ENCODE measurements at regions not wholly inside any gene's neighbourhood (a gene's known extent, or its start where the extent isn't known, plus 50 kb on each side); places are given as distances from the start of the nearest gene placed in this dataset.

DNA sequence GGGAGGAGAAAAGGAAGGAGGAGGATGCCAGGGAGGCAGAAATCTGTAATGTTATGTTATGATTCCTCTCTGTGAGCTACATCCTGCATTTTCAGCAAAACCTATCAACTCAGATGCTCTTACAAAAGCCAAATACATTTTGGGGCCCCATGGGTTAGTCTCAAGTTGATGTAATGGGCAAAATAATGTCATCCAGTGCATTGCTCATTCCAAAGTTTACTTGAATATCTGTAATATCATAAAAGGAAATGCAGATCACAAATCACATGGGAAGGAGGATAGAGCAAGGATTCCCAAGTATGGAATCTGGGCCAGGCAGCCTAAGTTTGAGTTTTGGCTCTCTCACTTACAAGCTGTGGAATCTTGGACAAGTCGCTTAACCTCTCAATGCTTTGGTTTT, 74.9 kb upstream of the SOD3 start:
- DNase-seq, result no peak

GRCh38 chr4:24720979-24721378, 74.4 kb upstream of the SOD3 start:
- DNase-seq, result no peak

GRCh38 chr4:24722026-24722568, 73.3 kb upstream of the SOD3 start:
- no peak for DNase-seq

- DNase-seq, result no peak
Observed at GRCh38 chr4:24727390-24728224, 67.8 kb upstream of the SOD3 start.

- no peak for DNase-seq
Observed at GRCh38 chr4:24729119-24729730, 66.1 kb upstream of the SOD3 start.

DNA sequence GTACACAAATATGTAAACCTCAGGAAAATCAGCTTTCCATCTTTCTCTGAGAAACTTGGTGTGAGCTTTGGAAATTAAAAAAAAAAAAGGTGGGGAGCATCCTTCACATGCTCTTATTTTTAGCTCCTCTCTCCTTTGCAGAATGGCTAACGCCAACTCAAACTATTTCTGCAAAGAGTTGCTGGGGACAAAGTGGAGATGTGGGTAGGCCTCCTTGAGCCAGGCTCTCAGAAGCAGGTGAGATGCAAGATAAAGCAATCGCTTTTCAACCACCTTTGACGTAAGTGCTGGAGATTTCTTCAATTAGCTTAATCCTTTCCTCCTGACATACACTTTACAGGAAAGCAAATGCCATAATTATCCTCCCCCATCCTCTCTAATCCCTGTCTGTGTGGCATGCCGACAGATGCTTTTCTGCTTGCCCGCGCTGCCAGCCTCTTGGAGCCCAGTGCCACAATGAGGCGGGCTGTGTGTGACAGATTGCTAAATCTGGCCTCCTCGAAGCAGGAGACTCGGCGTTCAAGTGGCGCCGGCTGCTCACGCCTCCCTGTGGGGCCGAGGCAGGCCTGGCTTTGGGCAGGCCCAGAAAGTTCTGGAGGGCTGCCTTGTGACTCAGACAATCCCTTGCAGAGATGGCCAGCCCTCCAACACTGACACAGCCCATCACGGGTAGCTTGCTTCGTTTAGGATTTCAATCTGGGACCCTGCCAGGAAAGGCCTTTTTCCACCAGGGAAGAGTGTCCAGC, 64.9 kb upstream of the SOD3 start:
- peak; percentile 90 for DNase-seq

DNA sequence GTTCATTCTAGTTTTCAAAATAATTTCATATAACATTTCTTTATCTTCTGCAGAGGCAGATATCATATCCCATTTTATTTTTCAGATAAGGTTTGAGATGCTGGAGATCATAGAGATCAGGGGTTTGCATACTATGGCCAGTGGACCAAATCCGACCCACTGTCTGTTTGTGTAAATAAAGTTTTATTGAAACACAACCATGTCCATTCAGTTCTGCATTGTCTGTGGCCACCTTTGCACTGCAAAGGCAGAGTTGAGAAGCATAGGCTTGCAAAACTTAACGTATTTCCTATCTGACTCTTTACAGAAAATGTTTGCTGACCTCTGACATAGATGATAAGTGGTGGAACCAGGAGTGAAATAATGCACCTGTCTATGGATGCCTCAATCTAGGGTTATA, 63.9 kb upstream of the SOD3 start:
- DNase-seq, result no peak

DNA sequence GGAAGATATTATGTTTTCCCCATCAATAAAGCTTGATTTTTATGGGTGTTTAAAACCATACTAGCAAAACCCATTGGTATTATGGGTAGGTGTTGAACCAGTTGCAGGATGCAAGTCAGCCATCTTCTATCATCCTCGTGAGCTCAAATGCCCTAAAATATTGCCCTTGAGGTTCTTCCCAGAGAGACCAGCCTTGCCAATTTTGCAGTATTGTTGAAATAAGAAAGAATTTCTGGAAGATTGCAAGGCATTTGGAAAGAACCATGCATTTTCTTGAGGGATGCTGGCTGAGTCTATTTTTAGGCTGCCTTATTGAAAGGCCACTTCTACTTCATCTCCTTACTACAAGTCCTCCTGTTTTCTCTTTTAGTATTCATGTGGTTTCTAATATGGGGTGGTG, 60.9 kb upstream of the SOD3 start:
- no peak for DNase-seq

GRCh38 chr4:24736066-24736465, 59.3 kb upstream of the SOD3 start:
- DNase-seq, result peak; percentile 79

DNA sequence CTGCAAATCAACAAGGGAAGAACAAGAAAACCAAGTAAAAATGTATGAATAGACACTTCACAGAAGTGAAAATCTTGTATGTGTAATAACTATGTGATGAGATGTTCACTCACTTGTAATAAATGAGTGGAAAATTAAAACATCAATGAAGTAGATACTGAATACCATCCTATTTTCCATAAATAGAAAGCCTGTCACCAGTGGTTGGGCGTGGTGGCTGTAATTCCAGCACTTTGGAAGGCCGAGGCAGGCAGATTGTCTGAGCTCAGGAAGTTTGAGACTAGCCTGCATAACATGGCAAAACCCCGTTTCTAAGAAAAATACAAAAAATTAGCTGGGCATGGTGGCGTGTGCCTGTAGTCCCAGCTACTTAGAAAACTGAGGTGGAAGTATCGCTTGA, 53.5 kb upstream of the SOD3 start:
- no peak for DNase-seq

DNA sequence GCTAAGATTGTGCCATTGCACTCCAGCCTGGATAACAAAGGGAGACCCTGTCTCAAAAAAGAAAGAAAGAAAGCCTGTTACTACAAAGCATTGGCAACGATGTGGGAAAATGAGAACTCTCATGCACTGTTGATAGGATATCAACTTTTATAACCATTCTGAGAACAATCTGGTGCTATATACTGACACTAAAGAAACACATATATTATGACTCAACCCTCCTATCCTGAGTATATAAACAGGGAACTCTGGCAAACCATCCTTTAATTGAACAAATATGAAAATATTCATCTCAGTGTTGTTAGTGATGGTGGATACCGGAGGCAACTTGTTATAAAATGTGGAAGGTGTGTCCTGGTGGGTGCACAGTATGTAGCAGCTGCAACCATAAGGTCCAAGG, 53.0 kb upstream of the SOD3 start:
- no peak for DNase-seq

GRCh38 chr4:24742773-24743172, 52.6 kb upstream of the SOD3 start:
- no peak for DNase-seq

DNA sequence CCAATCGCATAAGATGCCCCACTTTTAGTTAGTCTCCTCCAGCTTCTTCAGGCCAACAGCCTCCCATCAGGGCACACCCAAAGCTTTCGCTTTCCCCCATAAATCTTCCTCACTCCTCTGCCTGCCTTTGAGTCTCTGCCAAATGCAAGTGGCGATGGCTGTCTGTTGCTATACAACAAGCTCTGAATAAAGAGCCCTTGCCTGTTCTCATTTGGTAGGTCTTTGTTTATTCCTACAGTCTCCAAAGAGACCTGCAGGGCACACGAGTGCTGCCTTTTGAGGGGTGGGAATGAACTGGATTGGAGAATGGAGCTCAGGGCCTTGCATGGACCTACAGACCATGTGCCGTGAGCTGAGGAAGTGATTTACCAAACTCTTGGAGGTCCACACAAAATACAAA, 52.2 kb upstream of the SOD3 start:
- no peak for DNase-seq

DNA sequence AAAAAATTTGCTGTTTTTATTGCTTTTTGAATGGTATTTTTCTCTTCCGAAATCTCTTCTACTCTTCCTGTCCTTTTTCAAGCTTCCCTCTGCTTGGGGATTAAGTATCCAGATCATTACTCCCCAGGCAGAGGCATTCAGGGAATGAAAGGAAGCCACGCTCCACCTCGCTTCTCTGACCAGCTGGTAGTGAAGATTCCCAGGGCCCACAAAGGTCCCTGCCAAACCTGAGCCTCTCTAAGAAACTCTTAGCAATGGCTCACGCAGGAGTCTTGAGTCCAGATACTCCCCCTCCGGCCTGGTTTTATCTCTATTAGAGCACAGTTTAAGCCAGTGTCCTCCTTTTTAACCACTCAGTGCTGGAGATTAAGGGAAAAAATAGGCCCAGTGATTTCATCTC, 51.4 kb upstream of the SOD3 start:
- DNase-seq, result no peak

- DNase-seq, result no peak
Observed at GRCh38 chr4:24745172-24745895, 50.0 kb upstream of the SOD3 start.

All from NCI-H82 (cell line).